Loucy (cell line): ENCODE measurements at regions not wholly inside any gene's neighbourhood (a gene's known extent, or its start where the extent isn't known, plus 50 kb on each side); places are given as distances from the start of the nearest gene placed in this dataset.
A peak's percentile ranks its signal among the peaks of the same experiment; 100 is the strongest.

Experiments
- H2AFZ ChIP-seq: fragments of 200-600 bp; sonication (generic); 2 replicates; pipeline ENCODE4 v1.6.0; 2016; ENCODE audit warnings: antibody characterized with exemption, mild to moderate bottlenecking, low read length, moderate library complexity
- H3F3A ChIP-seq: fragments of 200-600 bp; 2 replicates; pipeline ENCODE4 v1.6.0; 2016; ENCODE audit warnings: antibody characterized with exemption, low read depth, mild to moderate bottlenecking
- H3K27me3 ChIP-seq: fragments of 200-600 bp; sonication (generic); 2 replicates; pipeline ENCODE4 v1.6.1; 2014; ENCODE audit warnings: low read length, mild to moderate bottlenecking; ENCODE audit not compliant: insufficient read depth, poor library complexity, severe bottlenecking
- H3K36me3 ChIP-seq: fragments of 200-600 bp; sonication (generic); 2 replicates; pipeline ENCODE4 v1.6.1; 2016; ENCODE audit warnings: low read length; ENCODE audit not compliant: insufficient read depth
- H3K4me1 ChIP-seq: fragments of 200-600 bp; sonication (generic); 2 replicates; pipeline ENCODE4 v1.5.1; 2014; ENCODE audit warnings: low read length, mild to moderate bottlenecking; ENCODE audit not compliant: insufficient read depth, poor library complexity, severe bottlenecking
- H3K4me2 ChIP-seq: fragments of 200-600 bp; sonication (generic); 2 replicates; pipeline ENCODE4 v1.6.0; 2014; ENCODE audit warnings: antibody characterized with exemption, low read length, low read depth, mild to moderate bottlenecking; ENCODE audit not compliant: poor library complexity, severe bottlenecking
- H3K4me3 ChIP-seq: fragments of 200-600 bp; sonication (generic); 2 replicates; pipeline ENCODE4 v1.5.1; 2014; ENCODE audit warnings: low read length, mild to moderate bottlenecking, mixed read lengths; ENCODE audit not compliant: poor library complexity, severe bottlenecking
- H3K79me2 ChIP-seq: fragments of 200-600 bp; sonication (generic); 2 replicates; pipeline ENCODE4 v1.6.1; 2014; ENCODE audit warnings: low read length; ENCODE audit not compliant: insufficient read depth
- H3K9ac ChIP-seq: fragments of 200-600 bp; sonication (generic); 2 replicates; pipeline ENCODE4 v1.6.0; 2014; ENCODE audit warnings: mild to moderate bottlenecking, low read depth, low read length, moderate library complexity; ENCODE audit not compliant: poor library complexity, severe bottlenecking
- H3K9me2 ChIP-seq: fragments of 200-600 bp; sonication (generic); replicated peaks from 2 replicates; pipeline ENCODE4 v1.6.1; 2016; ENCODE audit warnings: low read depth, low read length, mixed read lengths
- H3K9me3 ChIP-seq: fragments of 200-600 bp; sonication (generic); 2 replicates; pipeline ENCODE4 v1.6.1; 2014; ENCODE audit warnings: mild to moderate bottlenecking, antibody characterized with exemption, low read length, low read depth; ENCODE audit not compliant: insufficient read depth
- H4K20me1 ChIP-seq: fragments of 200-600 bp; sonication (generic); 2 replicates; pipeline ENCODE4 v1.6.0; 2014; ENCODE audit warnings: antibody characterized with exemption, low read length, mild to moderate bottlenecking; ENCODE audit not compliant: insufficient read depth, poor library complexity, severe bottlenecking
- EZH2phosphoT487 ChIP-seq: fragments of 200-600 bp; IDR thresholded peaks from 2 replicates; pipeline ENCODE4 v1.6.1; 2018; ENCODE audit warnings: antibody characterized with exemption, mild to moderate bottlenecking, moderate library complexity, borderline replicate concordance
- TF ChIP-seq, protein P1 (sequence below): fragments of 200-600 bp; sonication (generic); conservative IDR thresholded peaks from 2 replicates; pipeline ENCODE4 v1.5.1; 2014; ENCODE audit warnings: mild to moderate bottlenecking, antibody characterized with exemption, low read length

- Histone ChIP-seq H3K9me3 (no peaks in the 10 kb centered on the region), H3K4me1 (peaks cover 14% of the 10 kb centered on the region), H3K4me3 (no peak overlapping the region), H3K4me2 (no peak overlapping the region), H2AFZ (no peak overlapping the region), H3K9me2 (no peaks in the 10 kb centered on the region), H3K79me2 (no peaks in the 10 kb centered on the region), H3K27me3 (no peaks in the 10 kb centered on the region), H3K36me3 (no peaks in the 10 kb centered on the region), H3F3A (no peaks in the 10 kb centered on the region), H4K20me1 (no peaks in the 10 kb centered on the region), H3K9ac (no peak overlapping the region)
- TF ChIP-seq, protein P1, sequence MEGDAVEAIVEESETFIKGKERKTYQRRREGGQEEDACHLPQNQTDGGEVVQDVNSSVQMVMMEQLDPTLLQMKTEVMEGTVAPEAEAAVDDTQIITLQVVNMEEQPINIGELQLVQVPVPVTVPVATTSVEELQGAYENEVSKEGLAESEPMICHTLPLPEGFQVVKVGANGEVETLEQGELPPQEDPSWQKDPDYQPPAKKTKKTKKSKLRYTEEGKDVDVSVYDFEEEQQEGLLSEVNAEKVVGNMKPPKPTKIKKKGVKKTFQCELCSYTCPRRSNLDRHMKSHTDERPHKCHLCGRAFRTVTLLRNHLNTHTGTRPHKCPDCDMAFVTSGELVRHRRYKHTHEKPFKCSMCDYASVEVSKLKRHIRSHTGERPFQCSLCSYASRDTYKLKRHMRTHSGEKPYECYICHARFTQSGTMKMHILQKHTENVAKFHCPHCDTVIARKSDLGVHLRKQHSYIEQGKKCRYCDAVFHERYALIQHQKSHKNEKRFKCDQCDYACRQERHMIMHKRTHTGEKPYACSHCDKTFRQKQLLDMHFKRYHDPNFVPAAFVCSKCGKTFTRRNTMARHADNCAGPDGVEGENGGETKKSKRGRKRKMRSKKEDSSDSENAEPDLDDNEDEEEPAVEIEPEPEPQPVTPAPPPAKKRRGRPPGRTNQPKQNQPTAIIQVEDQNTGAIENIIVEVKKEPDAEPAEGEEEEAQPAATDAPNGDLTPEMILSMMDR, result no peak
- TF ChIP-seq EZH2phosphoT487, result no peak
Measured at GRCh38 chr12:98001430-98001829, 514.0 kb upstream of the TMPO start.

DNA sequence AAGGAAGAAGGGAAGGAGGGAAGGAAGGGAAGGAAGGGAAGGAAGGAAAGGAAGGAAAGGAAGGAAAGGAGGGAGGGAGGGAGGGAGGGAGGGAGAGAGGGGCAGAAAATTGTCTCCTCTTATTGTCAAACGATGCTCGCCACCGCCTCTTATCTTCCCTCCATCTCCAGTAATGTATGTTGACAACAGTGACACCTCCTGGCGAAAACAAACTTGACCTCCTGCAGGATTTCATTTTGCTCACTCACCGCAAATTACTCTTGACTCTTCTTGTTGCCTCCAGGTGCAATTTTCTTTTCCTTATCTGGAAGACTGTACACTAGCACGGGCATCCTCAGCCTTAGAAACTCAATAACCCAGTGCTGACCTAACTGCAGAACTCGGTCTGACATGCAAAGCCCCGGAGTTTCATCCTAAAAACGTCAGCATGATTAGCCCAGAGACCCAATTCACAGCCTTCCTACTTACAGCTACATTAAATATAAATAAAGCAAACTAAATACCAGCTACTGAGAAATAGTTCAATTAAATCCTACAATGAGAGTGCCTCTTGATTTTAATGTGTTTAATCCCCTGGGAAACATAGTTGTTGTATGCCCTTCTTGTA, 512.4 kb upstream of the TMPO start:
- no peaks in the 10 kb centered on the region for H3K9me2 ChIP-seq
- no peaks in the 10 kb centered on the region for H3K9me3 ChIP-seq
- no peak overlapping the region; the same call in 1 of the 2 replicates for H2AFZ ChIP-seq
- H3K79me2 ChIP-seq, result no peaks in the 10 kb centered on the region
- peaks cover 14% of the 10 kb centered on the region for H3K4me1 ChIP-seq
- no peak overlapping the region for H3K4me2 ChIP-seq
- TF ChIP-seq, protein P1, result peak; percentile 67
- no peak for TF ChIP-seq EZH2phosphoT487
- no peaks in the 10 kb centered on the region for H3K36me3 ChIP-seq
- no peaks in the 10 kb centered on the region for H3K27me3 ChIP-seq
- no peaks in the 10 kb centered on the region for H3F3A ChIP-seq
- H4K20me1 ChIP-seq, result no peaks in the 10 kb centered on the region
- no peak overlapping the region for H3K4me3 ChIP-seq
- peak overlapping the region; percentile 11 for H3K9ac ChIP-seq

- Histone ChIP-seq H4K20me1 (no peaks in the 10 kb centered on the region), H3K27me3 (no peaks in the 10 kb centered on the region), H3K79me2 (no peaks in the 10 kb centered on the region), H3K4me3 (no peak overlapping the region), H2AFZ (no peak overlapping the region), H3K9me2 (no peaks in the 10 kb centered on the region; the same call in 1 of the 2 replicates), H3F3A (no peaks in the 10 kb centered on the region), H3K9me3 (no peaks in the 10 kb centered on the region), H3K4me2 (no peak overlapping the region), H3K9ac (no peak overlapping the region), H3K4me1 (peaks cover 14% of the 10 kb centered on the region), H3K36me3 (no peaks in the 10 kb centered on the region)
- TF ChIP-seq EZH2phosphoT487, result no peak
- TF ChIP-seq, protein P1, result no peak
Measured at GRCh38 chr12:98007963-98008362, 507.4 kb upstream of the TMPO start.
